GM20000 (cell line): ENCODE measurements at regions not wholly inside any gene's neighbourhood (a gene's known extent, or its start where the extent isn't known, plus 50 kb on each side); places are given as distances from the start of the nearest gene placed in this dataset.
"Not testable (repeated sequence)": the region's sequence is repeated elsewhere in the genome, so short reads cannot be mapped to it uniquely, and the experiment has no call there.

Experiments
- DNase-seq: peaks from one replicate; pipeline ENCODE4 v3.0.0; 2012; ENCODE audit warnings: low spot score
- CTCF ChIP-seq: IDR thresholded peaks from 2 replicates; pipeline ENCODE4 v1.5.1; 2012; ENCODE audit warnings: mild to moderate bottlenecking, control low read depth; ENCODE audit errors: extremely low read depth, missing control alignments

- DNase-seq = no peak
- no peak for TF ChIP-seq CTCF
Observed at GRCh38 chr9:106218427-106218826, 524.1 kb downstream of the TMEM38B start.

DNA sequence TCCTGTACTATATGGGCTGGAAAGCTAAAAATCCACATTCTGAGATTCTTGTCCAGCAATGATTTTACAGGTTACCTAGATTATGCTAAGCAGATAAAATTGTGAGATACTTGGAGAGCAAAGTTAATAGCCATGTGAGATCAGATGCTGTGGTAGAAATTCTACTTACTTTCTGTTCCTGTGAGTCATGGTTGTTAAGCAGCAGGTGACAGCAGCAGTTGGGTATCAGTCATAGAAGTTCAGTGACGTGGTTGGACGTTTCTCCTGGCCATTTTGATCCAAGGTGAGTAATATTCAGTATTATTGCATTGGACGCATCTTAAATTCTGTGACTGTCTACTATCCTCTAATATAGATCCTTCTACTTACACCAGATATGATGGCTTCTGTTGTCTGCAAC lies 524.5 kb downstream of the TMEM38B start:
- no peak for TF ChIP-seq CTCF
- DNase-seq = no peak

DNA sequence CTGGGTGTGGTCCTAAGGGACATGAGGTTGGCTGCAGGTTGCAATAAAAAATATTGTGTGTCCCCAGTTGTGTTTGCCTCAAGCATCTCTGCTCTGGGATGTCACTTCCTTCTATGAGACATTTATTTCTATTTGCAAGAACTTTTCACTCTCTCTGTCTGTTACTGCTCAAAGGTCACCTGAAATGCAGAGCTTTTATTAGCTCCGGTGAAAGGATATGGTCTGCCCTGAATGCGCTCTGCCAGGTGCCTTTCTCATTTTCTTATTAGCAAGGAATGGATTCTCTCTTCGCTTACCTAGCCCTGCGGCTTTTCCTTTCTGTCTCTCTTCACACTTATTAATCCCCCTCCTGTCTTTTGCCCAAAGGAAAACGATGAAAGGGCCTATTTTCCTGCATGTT lies 526.1 kb downstream of the TMEM38B start:
- TF ChIP-seq CTCF = no peak
- DNase-seq = no peak

DNA sequence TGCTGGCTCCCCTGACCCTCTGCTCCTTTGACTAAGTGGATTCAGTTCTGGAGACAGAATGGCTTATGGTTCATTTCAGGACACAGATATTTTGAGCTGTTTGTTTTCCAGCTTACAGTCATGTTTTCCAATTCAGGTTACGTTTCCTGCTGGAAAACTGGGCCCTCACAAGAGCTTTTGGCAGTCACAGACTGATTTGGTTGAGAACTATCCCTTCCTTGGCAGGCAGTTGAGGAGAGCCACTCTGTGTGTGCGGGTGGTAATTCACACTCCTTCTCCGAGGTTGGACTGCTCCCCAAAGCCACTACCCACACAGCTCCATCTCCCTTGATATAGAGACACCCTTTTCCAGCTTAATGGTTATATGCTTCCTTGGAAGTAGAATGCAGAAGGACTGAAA lies 534.5 kb downstream of the TMEM38B start:
- TF ChIP-seq CTCF = no peak

DNA sequence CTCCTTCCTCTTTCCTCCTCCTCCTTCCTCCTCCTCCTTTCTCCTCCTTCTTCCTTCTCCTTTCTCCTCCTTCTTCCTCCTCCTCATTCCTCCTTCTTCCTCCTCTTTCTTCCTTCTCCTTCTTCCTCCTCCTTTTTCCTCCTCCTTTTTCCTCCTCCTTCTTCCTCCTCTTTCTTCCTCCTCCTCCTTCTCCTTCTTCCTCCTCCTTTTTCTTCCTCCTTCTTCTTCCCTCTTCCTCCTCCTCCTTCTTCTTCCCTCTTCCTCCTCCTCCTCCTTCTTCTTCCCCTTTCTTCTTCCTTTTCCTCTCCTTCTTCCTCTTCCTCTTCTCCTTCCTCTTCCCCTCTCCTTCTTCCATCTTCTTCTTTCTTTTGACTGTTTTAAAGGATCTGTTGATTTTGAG lies 538.8 kb downstream of the TMEM38B start:
- TF ChIP-seq CTCF = no peak
- DNase-seq = no peak

More for the DNA sequence above, 534.5 kb downstream of the TMEM38B start:
- no peak for DNase-seq

- not testable (repeated sequence) for DNase-seq
Observed at GRCh38 chr9:106260908-106261307, 566.6 kb downstream of the TMEM38B start.

DNA sequence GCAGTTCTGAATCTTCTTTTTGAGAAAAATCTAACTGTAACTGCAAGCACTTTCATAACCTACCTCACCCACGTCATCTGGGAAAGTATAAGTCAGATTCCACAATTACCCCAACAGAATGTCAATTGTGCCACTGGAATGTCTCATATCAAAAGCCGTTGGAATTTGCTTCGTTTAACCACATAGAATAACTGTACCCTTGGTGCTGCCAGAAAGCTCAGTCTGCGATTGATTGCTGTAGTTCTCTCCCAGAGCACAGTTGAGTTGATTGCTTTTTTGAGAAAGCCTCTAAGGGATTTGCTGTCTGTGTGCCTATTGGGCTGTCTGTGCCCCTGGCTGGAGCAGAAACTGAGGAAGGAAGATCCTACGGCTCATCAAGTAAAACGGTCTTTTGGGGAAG lies 583.6 kb downstream of the TMEM38B start:
- DNase-seq = no peak
- TF ChIP-seq CTCF = no peak

DNA sequence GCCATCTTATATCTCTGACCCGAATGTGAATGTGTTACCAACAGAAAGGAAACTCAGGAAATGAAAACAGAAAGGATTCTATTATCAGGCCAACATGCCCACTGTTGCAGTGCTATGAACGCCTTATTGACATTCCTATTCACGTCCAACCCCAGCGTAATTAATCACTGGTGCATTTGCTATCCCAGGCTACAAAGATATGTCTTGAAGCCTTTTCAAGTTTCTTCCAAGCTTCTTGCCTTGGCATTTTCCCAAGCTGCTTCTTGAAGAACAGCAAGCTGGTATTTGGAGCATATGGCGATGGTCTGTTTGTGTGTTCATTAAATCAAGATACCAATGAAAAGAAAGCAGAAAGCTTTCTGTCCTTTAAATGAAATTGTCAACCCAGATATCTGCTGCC lies 579.2 kb upstream of the ZNF462 start:
- no peak for TF ChIP-seq CTCF
- DNase-seq = no peak
